Parathyroid adenoma (tissue), 2 donors: ENCODE measurements at regions not wholly inside any gene's neighbourhood (a gene's known extent, or its start where the extent isn't known, plus 50 kb on each side); places are given as distances from the start of the nearest gene placed in this dataset.

Experiments
- H2AFZ ChIP-seq: fragments of 300-600 bp; sonication (generic); one replicate; pipeline ENCODE4 v1.7.0; 2017; ENCODE audit warnings: antibody characterized with exemption, mild to moderate bottlenecking
- H3K27ac ChIP-seq: fragments of 300-600 bp; sonication (generic); one replicate; pipeline ENCODE4 v1.7.0; 2017
- H3K27me3 ChIP-seq: fragments of 300-600 bp; sonication (generic); one replicate; pipeline ENCODE4 v1.7.0; 2017; ENCODE audit warnings: low read length; ENCODE audit not compliant: control insufficient read depth, insufficient read depth
- H3K36me3 ChIP-seq: fragments of 300-600 bp; sonication (generic); one replicate; pipeline ENCODE4 v1.7.0; 2017; ENCODE audit warnings: low read length; ENCODE audit not compliant: control insufficient read depth, insufficient read depth
- H3K4me1 ChIP-seq: fragments of 300-600 bp; sonication (generic); one replicate; pipeline ENCODE4 v1.7.0; 2017; ENCODE audit warnings: control low read depth
- H3K4me2 ChIP-seq: fragments of 300-600 bp; sonication (generic); one replicate; pipeline ENCODE4 v1.7.0; 2017; ENCODE audit warnings: low read length
- H3K4me3 ChIP-seq: fragments of 300-600 bp; sonication (generic); one replicate; pipeline ENCODE4 v1.7.0; 2017; ENCODE audit warnings: low read depth, low read length
- H3K79me2 ChIP-seq: fragments of 300-600 bp; sonication (generic); one replicate; pipeline ENCODE4 v1.7.0; 2017; ENCODE audit warnings: control low read depth
- H3K9ac ChIP-seq: fragments of 300-600 bp; sonication (generic); one replicate; pipeline ENCODE4 v1.7.0; 2017; ENCODE audit warnings: mild to moderate bottlenecking
- H3K9me3 ChIP-seq: fragments of 300-600 bp; sonication (generic); one replicate; pipeline ENCODE4 v1.7.0; 2017; ENCODE audit warnings: low read length; ENCODE audit not compliant: control insufficient read depth
- CTCF ChIP-seq: fragments of 300-600 bp; sonication (generic); IDR thresholded peaks from one replicate; pipeline ENCODE4 v1.7.0; 2017; ENCODE audit warnings: antibody characterized with exemption, mild to moderate bottlenecking
- donor health status: primary hyperparathyroidism.

- no peaks in the 10 kb centered on the region for H3K36me3 ChIP-seq
- no peak overlapping the region for H3K4me3 ChIP-seq
- no peak overlapping the region for H2AFZ ChIP-seq
- TF ChIP-seq CTCF = no peak
- no peaks in the 10 kb centered on the region for H3K4me1 ChIP-seq
- no peak overlapping the region for H3K9ac ChIP-seq
- no peak overlapping the region for H3K4me2 ChIP-seq
- H3K9me3 ChIP-seq = no peaks in the 10 kb centered on the region
- H3K79me2 ChIP-seq = no peaks in the 10 kb centered on the region
- no peaks in the 10 kb centered on the region for H3K27me3 ChIP-seq
- no peak overlapping the region for H3K27ac ChIP-seq
Observed at GRCh38 chr1:56142301-56142700, 437.1 kb downstream of the PLPP3 start.

- Histone ChIP-seq H3K4me3 (no peak overlapping the region), H3K9me3 (no peaks in the 10 kb centered on the region)
Observed at GRCh38 chr1:56139836-56140235, 439.5 kb downstream of the PLPP3 start.

DNA sequence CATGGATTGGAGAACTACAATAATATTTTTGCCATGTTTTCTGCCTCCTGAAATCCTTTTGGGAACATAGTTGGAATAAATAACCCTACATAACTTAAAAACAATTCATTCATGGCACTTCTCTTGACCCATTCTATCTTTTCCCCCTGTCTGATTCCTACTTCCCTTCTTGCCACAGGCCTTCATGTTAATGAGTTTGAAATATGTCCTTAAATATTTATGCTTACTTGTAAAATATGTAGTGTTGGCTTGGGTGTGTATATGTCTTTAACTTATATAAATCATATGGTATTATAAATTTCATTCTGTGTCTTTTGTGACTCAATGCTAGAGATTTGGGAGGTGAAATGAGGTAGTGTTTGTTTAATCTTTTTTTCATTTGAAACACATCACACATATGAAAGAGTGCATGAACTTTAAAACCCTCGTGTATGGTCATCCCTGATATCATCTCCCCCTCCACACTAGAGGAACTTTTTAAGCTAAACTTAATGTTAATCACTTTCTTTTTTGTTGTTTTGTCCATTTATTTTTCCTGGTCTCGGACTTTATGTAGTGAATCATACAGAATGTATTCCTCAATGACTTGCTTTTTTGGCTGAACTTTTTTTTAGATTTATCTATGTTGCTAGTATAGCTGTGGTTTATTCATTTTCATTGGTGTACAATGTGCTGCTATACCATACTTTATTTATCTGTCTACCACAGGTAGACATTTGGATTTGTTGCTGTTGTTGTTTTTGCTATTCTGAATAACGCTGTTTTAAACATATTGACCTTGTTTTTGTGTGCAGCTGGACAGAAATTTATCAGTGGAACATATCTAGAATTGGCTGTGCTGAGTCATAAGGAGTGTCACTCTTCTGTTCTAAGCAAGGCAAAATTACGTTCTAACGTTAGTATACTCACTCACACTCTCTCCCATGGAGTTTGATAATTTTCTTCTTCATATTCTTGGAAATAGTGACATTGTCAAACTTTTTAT, 441.6 kb downstream of the PLPP3 start:
- H3K4me3 ChIP-seq = no peak overlapping the region
- no peaks in the 10 kb centered on the region for H3K36me3 ChIP-seq
- H3K9me3 ChIP-seq = no peaks in the 10 kb centered on the region
- H3K79me2 ChIP-seq = no peaks in the 10 kb centered on the region
- peak overlapping the region; percentile 18 for H3K4me2 ChIP-seq
- H3K4me1 ChIP-seq = no peaks in the 10 kb centered on the region
- no peak overlapping the region for H2AFZ ChIP-seq
- H3K27ac ChIP-seq = no peak overlapping the region
- no peak overlapping the region for H3K9ac ChIP-seq
- no peaks in the 10 kb centered on the region for H3K27me3 ChIP-seq
- no peak for TF ChIP-seq CTCF

More at GRCh38 chr1:56139836-56140235, 439.5 kb downstream of the PLPP3 start:
- Histone ChIP-seq H3K36me3 (no peaks in the 10 kb centered on the region), H3K79me2 (no peaks in the 10 kb centered on the region), H3K4me1 (no peaks in the 10 kb centered on the region), H3K27ac (no peak overlapping the region), H3K4me2 (no peak overlapping the region), H3K9ac (no peak overlapping the region), H3K27me3 (no peaks in the 10 kb centered on the region), H2AFZ (no peak overlapping the region)
- no peak for TF ChIP-seq CTCF

DNA sequence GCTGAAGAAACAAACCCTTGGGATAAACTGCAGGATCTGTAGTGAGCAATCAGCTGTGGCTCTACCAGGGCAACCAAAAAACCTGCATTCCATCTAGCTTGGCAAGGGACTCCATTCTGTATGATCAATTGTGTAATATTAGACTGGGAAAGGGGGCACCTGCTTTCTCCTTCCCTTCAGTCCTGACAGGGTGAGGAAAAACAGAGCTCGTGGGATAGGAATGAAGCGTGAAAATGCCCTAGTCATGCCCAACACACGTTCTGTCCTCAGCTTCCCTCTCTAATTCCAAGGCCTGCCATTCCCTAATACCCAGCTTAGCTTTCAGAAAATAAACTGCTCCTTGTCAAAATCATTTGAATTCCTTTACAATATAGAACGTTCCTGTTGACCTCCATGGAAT, 442.3 kb downstream of the PLPP3 start:
- Histone ChIP-seq H3K4me3 (no peak overlapping the region), H3K4me1 (no peaks in the 10 kb centered on the region), H3K9ac (no peak overlapping the region), H3K79me2 (no peaks in the 10 kb centered on the region), H3K9me3 (no peaks in the 10 kb centered on the region), H3K27ac (no peak overlapping the region), H3K36me3 (no peaks in the 10 kb centered on the region), H2AFZ (no peak overlapping the region), H3K27me3 (no peaks in the 10 kb centered on the region), H3K4me2 (no peak overlapping the region)
- TF ChIP-seq CTCF = no peak

DNA sequence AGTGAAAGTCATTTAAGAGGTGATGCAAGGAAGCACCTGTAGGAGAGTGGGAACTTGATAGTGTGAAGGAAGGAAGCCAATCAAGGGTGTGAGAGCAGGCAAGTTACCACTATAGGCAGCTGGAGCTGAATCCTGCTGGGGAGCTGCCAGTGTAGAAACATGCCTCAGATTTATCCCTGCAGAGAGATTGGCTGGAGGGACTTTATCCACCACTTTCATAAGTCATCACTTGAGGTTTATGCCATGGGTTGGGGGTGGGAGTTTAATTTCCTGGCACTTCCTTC, 443.6 kb downstream of the PLPP3 start:
- Histone ChIP-seq H3K79me2 (no peaks in the 10 kb centered on the region), H3K27me3 (no peaks in the 10 kb centered on the region), H3K4me2 (no peak overlapping the region), H3K4me3 (no peak overlapping the region), H3K27ac (no peak overlapping the region), H3K9ac (no peak overlapping the region), H3K36me3 (no peaks in the 10 kb centered on the region), H3K9me3 (no peaks in the 10 kb centered on the region), H2AFZ (no peak overlapping the region), H3K4me1 (no peaks in the 10 kb centered on the region)
- no peak for TF ChIP-seq CTCF
